ENCODE measurements at regions not wholly inside any gene's neighbourhood (a gene's known extent, or its start where the extent isn't known, plus 50 kb on each side); places are given as distances from the start of the nearest gene placed in this dataset.

DNA sequence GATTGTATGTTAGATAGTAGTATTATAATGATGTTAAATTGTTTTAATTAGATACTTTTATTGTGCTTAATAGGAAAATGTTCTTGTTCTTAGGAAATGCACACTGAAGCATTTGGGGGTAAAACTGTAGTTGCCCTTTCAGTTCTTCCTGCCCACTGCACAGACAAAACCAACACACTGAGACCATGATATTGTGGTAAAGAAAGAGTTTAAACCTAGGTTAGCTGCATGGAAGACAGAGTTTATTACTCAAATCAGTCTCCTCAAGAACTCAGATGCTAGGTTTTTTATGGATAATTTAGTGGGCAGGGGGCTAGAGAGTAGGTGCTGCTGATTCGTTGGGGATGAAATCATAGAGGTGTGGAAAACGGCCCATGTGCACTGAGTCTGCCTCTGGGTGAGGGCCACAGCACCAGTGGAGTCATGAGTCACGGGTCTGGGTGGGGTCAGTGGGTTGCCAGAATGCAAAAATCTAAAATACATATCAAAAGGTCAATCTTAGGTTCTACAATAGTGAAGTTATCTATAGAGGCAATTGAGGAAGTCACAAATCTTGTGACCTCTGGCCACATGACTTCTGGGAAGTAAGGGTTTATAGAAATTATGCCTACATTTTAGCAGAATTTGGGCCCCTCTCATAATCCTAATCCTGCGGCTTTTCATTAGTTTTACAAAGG lies 124.8 kb upstream of the FOXN2 start:
- Histone ChIP-seq H3K9ac (ENCODE audit: insufficient read depth, low read depth, low read length) (no peak overlapping the region), H3K36me3 (replicated peaks in 1 of 2; ENCODE audit: control insufficient read depth in 1 of 2, insufficient read depth in 2 of 2, low read length in 2 of 2) (no peaks in the 10 kb centered on the region), H2AFZ (ENCODE audit: low read length) (no peak overlapping the region), H3K4me3 (replicated peaks in 1 of 3; ENCODE audit: insufficient read depth in 1 of 3, low read depth in 2 of 3, low read length in 3 of 3) (no peak overlapping the region), H3K27ac (ENCODE audit: extremely low read length, insufficient read depth, low read length) (no peak overlapping the region), H3K9me3 (ENCODE audit: low read length) (no peaks in the 10 kb centered on the region), H4K20me1 (ENCODE audit: insufficient read depth, low read length) (no peaks in the 10 kb centered on the region), H3K79me2 (ENCODE audit: insufficient read depth, low read length) (no peaks in the 10 kb centered on the region), H3K4me2 (ENCODE audit: low read depth, low read length) (no peak overlapping the region), H3K4me1 (ENCODE audit: insufficient read depth, low read length) (peaks cover 7% of the 10 kb centered on the region; the same call in 1 of the 2 replicates), H3K27me3 (ENCODE audit: control insufficient read depth in 1 of 2, insufficient read depth in 2 of 2, low read length in 2 of 2) (peaks cover 0 to 13% of the 10 kb centered on the region in 2 experiments; a peak in 3 of 5 replicates)
- DNase-seq (ENCODE audit: low spot score): no peak
- TF ChIP-seq ZNF547 (CRISPR knock-in tag; IDR thresholded peaks at IDR 0.05) (no peak), ZNF605 (CRISPR knock-in tag; IDR thresholded peaks at IDR 0.05) (0 out of 2 replicates have a peak, but pooled peaks have one; percentile 29), FOXO1 (CRISPR knock-in tag; IDR thresholded peaks at IDR 0.05) (no peak), SKIL (CRISPR knock-in tag; IDR thresholded peaks at IDR 0.05; ENCODE audit: borderline replicate concordance) (no peak)
- intact Hi-C loops (cut with micrococcal nuclease; ENCODE audit: unreplicated experiment) (no loop called here), in situ Hi-C loops (cut with HindIII; ENCODE audit: extremely low pct_ligation_motif_present, low pct_unique_long_range_greater_than_20kb) (no loop called here)
- CTCF ChIA-PET (ENCODE audit: low intra/inter-chr PET ratio, low total read pairs): no interaction called here
- 37% methylated on average over 4 of the region's 4 CpGs for WGBS (ENCODE audit: low lambda C conversion rate)
- FAIRE-seq: no peak
- POLR2A ChIA-PET: no interaction called here
- no peak for ATAC-seq
- no TSS peak for BruUV-seq (replicated peaks)

GRCh38 chr2:48190230-48190629 lies 124.3 kb upstream of the FOXN2 start:
- H3K79me2 ChIP-seq (ENCODE audit: insufficient read depth, low read length): no peaks in the 10 kb centered on the region
- no peak overlapping the region for H3K9ac ChIP-seq (ENCODE audit: insufficient read depth, low read depth, low read length)
- intact Hi-C loops (cut with micrococcal nuclease; ENCODE audit: unreplicated experiment): no loop called here
- TF ChIP-seq TBP (CRISPR knock-in tag; IDR thresholded peaks at IDR 0.05) (no peak), NR1H2 (CRISPR knock-in tag; IDR thresholded peaks at IDR 0.05; ENCODE audit: borderline replicate concordance, low read depth) (no peak), NFKBIZ (CRISPR knock-in tag; IDR thresholded peaks at IDR 0.05) (no peak), ZFP1 (CRISPR knock-in tag; IDR thresholded peaks at IDR 0.05) (no peak), ZNF224 (CRISPR knock-in tag; IDR thresholded peaks at IDR 0.05) (0 out of 2 replicates have a peak, but pooled peaks have one; percentile 28)
- H3K36me3 ChIP-seq (replicated peaks in 1 of 2; ENCODE audit: control insufficient read depth in 1 of 2, insufficient read depth in 2 of 2, low read length in 2 of 2): no peaks in the 10 kb centered on the region
- ChIA-PET POLR2A (interaction anchor here (1.1 kb wide), 1 partner anchor 15 kb away, joined by 4 read pairs; no protein-coding TSS in a partner anchor), CTCF (ENCODE audit: low intra/inter-chr PET ratio, low total read pairs) (no interaction called here)
- H3K27me3 ChIP-seq (ENCODE audit: control insufficient read depth in 1 of 2, insufficient read depth in 2 of 2, low read length in 2 of 2): peaks cover 0 to 16% of the 10 kb centered on the region in 2 experiments; a peak in 3 of 5 replicates
- BruUV-seq (replicated peaks): no TSS peak
- H2AFZ ChIP-seq (ENCODE audit: low read length): no peak overlapping the region
- no peaks in the 10 kb centered on the region for H3K9me3 ChIP-seq (ENCODE audit: low read length)
- ATAC-seq (no peak), DNase-seq (ENCODE audit: low spot score) (no peak), FAIRE-seq (no peak)
- H3K27ac ChIP-seq (ENCODE audit: extremely low read length, insufficient read depth, low read length): no peak overlapping the region
- WGBS (ENCODE audit: low lambda C conversion rate): 86% methylated on average over 2 of the region's 2 CpGs
- H3K4me1 ChIP-seq (ENCODE audit: insufficient read depth, low read length): peaks cover 7% of the 10 kb centered on the region; the same call in 1 of the 2 replicates
- no peaks in the 10 kb centered on the region for H4K20me1 ChIP-seq (ENCODE audit: insufficient read depth, low read length)
- in situ Hi-C loops (cut with HindIII; ENCODE audit: extremely low pct_ligation_motif_present, low pct_unique_long_range_greater_than_20kb): no loop called here
- no peak overlapping the region for H3K4me3 ChIP-seq (replicated peaks in 1 of 3; ENCODE audit: insufficient read depth in 1 of 3, low read depth in 2 of 3, low read length in 3 of 3)
- no peak overlapping the region for H3K4me2 ChIP-seq (ENCODE audit: low read depth, low read length)
